HepG2 (cell line): ENCODE measurements at regions not wholly inside any gene's neighbourhood (a gene's known extent, or its start where the extent isn't known, plus 50 kb on each side); places are given as distances from the start of the nearest gene placed in this dataset.

Experiments used
- ATAC-seq: fragments of 200-7000 bp; cut with Tn5 transposase; 3 replicates; pipeline ENCODE4 v1.9.1; 2020; ENCODE audit warnings: mild to moderate bottlenecking, moderate library complexity
- BruUV-seq: library from RNA; stranded (reverse); fragments of 400-500 nt; replicated peaks from 2 replicates; lab custom pipeline; 2021; lab: Mats Ljungman, UMichigan
- CTCF ChIA-PET: fragments of 300-600 bp; formaldehyde crosslinking; extraction: SDS; loops from one replicate; lab custom pipeline; 2021; ENCODE audit warnings: low total read pairs, inconsistent platforms, low intra/inter-chr PET ratio; lab: Yijun Ruan, JAX
- POLR2A ChIA-PET: fragments of 350-600 bp; sonication (Branson Sonifier 250); formaldehyde crosslinking; loops from one replicate; lab custom pipeline; 2020; ENCODE audit warnings: antibody characterized with exemption, inconsistent platforms; lab: Yijun Ruan, JAX
- DNase-seq: peaks from one replicate; pipeline ENCODE4 v3.0.0-alpha.2; 2015; ENCODE audit warnings: low spot score
- FAIRE-seq: peaks from 3 replicates; lab custom pipeline; 2011; peaks lifted over from hg19 to GRCh38; lab: Jason Lieb, UNC
- H2AFZ ChIP-seq: one replicate; pipeline ENCODE4 v1.6.1; 2011; ENCODE audit warnings: low read length, inconsistent platforms
- H3K27ac ChIP-seq: fragments of 300-600 bp; 3 replicates; pipeline ENCODE4 v1.8.0; 2011; ENCODE audit warnings: mixed run types, mild to moderate bottlenecking, mixed read lengths, low read length, inconsistent platforms; ENCODE audit not compliant: insufficient read depth; ENCODE audit errors: extremely low read length
- H3K27me3 ChIP-seq, 2 experiments: fragments of 200-600 bp in 1 of 2; 2 replicates in 1 of 2; 3 replicates in 1 of 2; pipeline versions ENCODE4 v1.6.0 to v1.8.0; 2011; ENCODE audit warnings: low read length in 2 of 2, mild to moderate bottlenecking in 2 of 2, moderate library complexity in 2 of 2, inconsistent platforms in 1 of 2; ENCODE audit not compliant: insufficient read depth in 2 of 2, control insufficient read depth in 1 of 2
- H3K36me3 ChIP-seq, 2 experiments: fragments of 200-600 bp in 1 of 2; replicated peaks in 1 of 2; 2 replicates in 1 of 2; 3 replicates in 1 of 2; pipeline versions ENCODE4 v1.5.1 to v1.8.0; 2011; ENCODE audit warnings: low read length in 2 of 2, inconsistent platforms in 1 of 2; ENCODE audit not compliant: insufficient read depth in 2 of 2, control insufficient read depth in 1 of 2
- H3K4me1 ChIP-seq: 2 replicates; pipeline ENCODE4 v1.5.1; 2012; ENCODE audit warnings: low read length, inconsistent platforms; ENCODE audit not compliant: insufficient read depth
- H3K4me2 ChIP-seq: 2 replicates; pipeline ENCODE4 v1.6.0; 2011; ENCODE audit warnings: low read depth, low read length, inconsistent platforms
- H3K4me3 ChIP-seq, 3 experiments: fragments of 200-600 bp in 1 of 3; sonication (generic), shearing (Covaris generic) in 1 of 3; replicated peaks in 1 of 3; 2 replicates each; pipeline ENCODE4 v1.5.1; 2011 to 2016; ENCODE audit warnings: low read length in 3 of 3, inconsistent platforms in 2 of 3, low read depth in 2 of 3, mild to moderate bottlenecking in 2 of 3, control low read depth in 1 of 3, mixed read lengths in 1 of 3; ENCODE audit not compliant: insufficient read depth in 1 of 3
- H3K79me2 ChIP-seq: one replicate; pipeline ENCODE4 v1.6.1; 2011; ENCODE audit warnings: low read length, inconsistent platforms; ENCODE audit not compliant: insufficient read depth
- H3K9ac ChIP-seq: 2 replicates; pipeline ENCODE4 v1.6.0; 2011; ENCODE audit warnings: mild to moderate bottlenecking, low read depth, low read length, inconsistent platforms; ENCODE audit not compliant: insufficient read depth
- H3K9me3 ChIP-seq: 2 replicates; pipeline ENCODE4 v1.5.1; 2012; ENCODE audit warnings: mild to moderate bottlenecking, low read length
- H4K20me1 ChIP-seq: 2 replicates; pipeline ENCODE4 v1.6.0; 2011; ENCODE audit warnings: inconsistent platforms, mild to moderate bottlenecking, low read length, moderate library complexity; ENCODE audit not compliant: insufficient read depth
- ARNT2 ChIP-seq: sonication (generic); formaldehyde crosslinking; IDR thresholded peaks from 2 replicates; pipeline ENCODE4 v1.8.0; 2022; ENCODE audit warnings: mild to moderate bottlenecking, low read depth, missing genetic modification reagents, moderate library complexity
- ATM ChIP-seq: fragments of 450-650 bp; IDR thresholded peaks from 2 replicates; pipeline ENCODE4 v1.7.1; 2017; ENCODE audit warnings: mild to moderate bottlenecking, borderline replicate concordance
- CHD4 ChIP-seq: fragments of 200-600 bp; sonication (generic); IDR thresholded peaks from 2 replicates; pipeline ENCODE4 v1.7.0; 2017; ENCODE audit warnings: mild to moderate bottlenecking, low read length, borderline replicate concordance
- FOXA1 ChIP-seq, 2 experiments: fragments of 450-650 bp in 1 of 2; sonication (generic) in 1 of 2; formaldehyde crosslinking in 1 of 2; IDR thresholded peaks; 2 replicates each; pipeline versions ENCODE4 v1.4.0 to v1.6.1; 2016 to 2020; ENCODE audit warnings: missing genetic modification reagents in 1 of 2
- GPN1 ChIP-seq: sonication (generic); formaldehyde crosslinking; IDR thresholded peaks from 2 replicates; pipeline ENCODE4 v1.5.1; 2020; ENCODE audit warnings: missing genetic modification reagents, borderline replicate concordance
- ISX ChIP-seq: sonication (generic); formaldehyde crosslinking; conservative IDR thresholded peaks from 2 replicates; pipeline ENCODE4 v1.5.0; 2020; ENCODE audit warnings: missing genetic modification reagents
- KMT2B ChIP-seq: IDR thresholded peaks from 2 replicates; pipeline ENCODE4 v1.6.1; 2016; ENCODE audit warnings: missing genetic modification reagents, missing compliant biosample characterization
- MEIS1 ChIP-seq: sonication (generic); formaldehyde crosslinking; IDR thresholded peaks from 2 replicates; pipeline ENCODE4 v1.9.0; 2021; ENCODE audit warnings: mild to moderate bottlenecking, missing genetic modification reagents, moderate library complexity, borderline replicate concordance
- SKI ChIP-seq: fragments of 450-650 bp; IDR thresholded peaks from one replicate; pipeline ENCODE4 v1.6.1; 2018; ENCODE audit warnings: mild to moderate bottlenecking; ENCODE audit not compliant: partially characterized antibody
- TCF7 ChIP-seq: sonication (generic); IDR thresholded peaks from 2 replicates; pipeline ENCODE4 v1.6.1; 2016; ENCODE audit warnings: antibody characterized with exemption, low read depth
- ZNF24 ChIP-seq: fragments of 450-650 bp; IDR thresholded peaks from 2 replicates; pipeline ENCODE4 v1.6.1; 2017; ENCODE audit warnings: antibody characterized with exemption, mild to moderate bottlenecking
- ZNF441 ChIP-seq: sonication (generic); formaldehyde crosslinking; IDR thresholded peaks from 2 replicates; pipeline ENCODE4 v1.7.0; 2021; ENCODE audit warnings: missing genetic modification reagents, borderline replicate concordance
- WGBS: methylation state at CpG from one replicate; pipeline ENCODE4 v1.1.6; 2017; ENCODE audit warnings: low lambda C conversion rate; 5-methylcytosine and 5-hydroxymethylcytosine counted together
- in situ Hi-C: cut with HindIII; loops from 2 replicates; pipeline ENCODE4 v1.10.0; 2017; ENCODE audit warnings: low pct_unique_long_range_greater_than_20kb; ENCODE audit not compliant: extremely low pct_ligation_motif_present
- intact Hi-C: fragments of 100-400 bp; cut with micrococcal nuclease; formaldehyde crosslinking; loops from one replicate; pipeline ENCODE4 v1.10.0; 2022; ENCODE audit not compliant: unreplicated experiment
- TF ChIP-seq, protein P1 (sequence below): sonication (generic); formaldehyde crosslinking; IDR thresholded peaks from 2 replicates; pipeline ENCODE4 v1.4.0; 2020; ENCODE audit warnings: missing genetic modification reagents

- no peaks in the 10 kb centered on the region for H3K9me3 ChIP-seq
- H3K4me1 ChIP-seq = peaks cover 30% of the 10 kb centered on the region
- TF ChIP-seq KMT2B (CRISPR knock-in tag) (no peak), TCF7 (no peak), MEIS1 (CRISPR knock-in tag) (no peak), SKI (no peak), ATM (no peak), ZNF441 (CRISPR knock-in tag) (no peak)
- H3K9ac ChIP-seq = no peak overlapping the region
- H2AFZ ChIP-seq = no peak overlapping the region
- CTCF ChIA-PET = no interaction called here
- FAIRE-seq (no peak), ATAC-seq (no peak), DNase-seq (no peak)
- 48% methylated on average over 6 of the region's 6 CpGs for WGBS
- intact Hi-C loops (no loop called here), in situ Hi-C loops (no loop called here)
- no peaks in the 10 kb centered on the region; a peak in 2 of 5 replicates for H3K27me3 ChIP-seq
- H3K36me3 ChIP-seq = no peaks in the 10 kb centered on the region
- H3K4me3 ChIP-seq = no peak overlapping the region
- H4K20me1 ChIP-seq = no peaks in the 10 kb centered on the region
- no peaks in the 10 kb centered on the region for H3K79me2 ChIP-seq
- H3K4me2 ChIP-seq = peak overlapping the region; percentile 42
- H3K27ac ChIP-seq = no peak overlapping the region
- BruUV-seq = no TSS peak
- POLR2A ChIA-PET = no interaction called here
These were observed 75.7 kb upstream of the F3 start for GRCh38 chr1:94617134-94617805.

DNA sequence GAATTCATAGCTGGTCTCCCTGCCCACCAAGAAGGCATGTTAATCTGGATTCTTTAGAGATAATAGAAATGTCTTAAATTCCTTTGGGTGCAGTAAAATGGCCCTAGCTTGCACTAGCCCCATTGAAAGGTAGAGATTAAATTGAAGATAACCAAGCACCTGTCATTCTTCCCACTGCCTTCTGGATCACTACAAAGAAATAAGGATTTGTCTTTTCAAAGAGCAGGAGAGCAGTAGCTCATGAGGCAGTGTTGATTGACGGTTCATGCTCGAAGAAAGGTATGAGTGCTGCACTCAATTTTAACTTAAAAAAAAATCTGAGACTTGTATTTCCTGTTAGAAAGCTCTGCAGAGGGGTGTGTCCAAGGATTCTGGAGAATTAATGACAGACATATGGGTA, 74.9 kb upstream of the F3 start:
- in situ Hi-C loops = no loop called here
- H3K27me3 ChIP-seq = no peaks in the 10 kb centered on the region; a peak in 1 of 5 replicates
- H3K9ac ChIP-seq = no peak overlapping the region
- H3K9me3 ChIP-seq = no peaks in the 10 kb centered on the region
- H3K4me2 ChIP-seq = no peak overlapping the region
- FAIRE-seq = no peak
- intact Hi-C loops = no loop called here
- H3K4me3 ChIP-seq = no peak overlapping the region
- CTCF ChIA-PET = no interaction called here
- peaks cover 31% of the 10 kb centered on the region for H3K4me1 ChIP-seq
- no peaks in the 10 kb centered on the region for H3K36me3 ChIP-seq
- TF ChIP-seq CHD4 (no peak), ARNT2 (no peak), GPN1 (no peak), ISX (CRISPR knock-in tag) (no peak), ZNF24 (no peak), FOXA1 (IDR thresholded peaks at IDR 0.05) (no peak), FOXA1 (CRISPR knock-in tag; IDR thresholded peaks at IDR 0.05) (no peak)
- TF ChIP-seq, protein P1, sequence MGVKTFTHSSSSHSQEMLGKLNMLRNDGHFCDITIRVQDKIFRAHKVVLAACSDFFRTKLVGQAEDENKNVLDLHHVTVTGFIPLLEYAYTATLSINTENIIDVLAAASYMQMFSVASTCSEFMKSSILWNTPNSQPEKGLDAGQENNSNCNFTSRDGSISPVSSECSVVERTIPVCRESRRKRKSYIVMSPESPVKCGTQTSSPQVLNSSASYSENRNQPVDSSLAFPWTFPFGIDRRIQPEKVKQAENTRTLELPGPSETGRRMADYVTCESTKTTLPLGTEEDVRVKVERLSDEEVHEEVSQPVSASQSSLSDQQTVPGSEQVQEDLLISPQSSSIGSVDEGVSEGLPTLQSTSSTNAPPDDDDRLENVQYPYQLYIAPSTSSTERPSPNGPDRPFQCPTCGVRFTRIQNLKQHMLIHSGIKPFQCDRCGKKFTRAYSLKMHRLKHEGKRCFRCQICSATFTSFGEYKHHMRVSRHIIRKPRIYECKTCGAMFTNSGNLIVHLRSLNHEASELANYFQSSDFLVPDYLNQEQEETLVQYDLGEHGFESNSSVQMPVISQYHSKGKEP (CRISPR knock-in tag) = no peak
- TF ChIP-seq, all 625 proteins: peak for 0
- H2AFZ ChIP-seq = no peak overlapping the region
- BruUV-seq = no TSS peak
- no peaks in the 10 kb centered on the region for H3K79me2 ChIP-seq
- no peaks in the 10 kb centered on the region for H4K20me1 ChIP-seq
- ATAC-seq (no peak), DNase-seq (no peak)
- 81% methylated on average over 2 of the region's 2 CpGs for WGBS
- no peak overlapping the region for H3K27ac ChIP-seq
- POLR2A ChIA-PET = no interaction called here
